ENCODE measurements at regions not wholly inside any gene's neighbourhood (a gene's known extent, or its start where the extent isn't known, plus 50 kb on each side); places are given as distances from the start of the nearest gene placed in this dataset.

DNA sequence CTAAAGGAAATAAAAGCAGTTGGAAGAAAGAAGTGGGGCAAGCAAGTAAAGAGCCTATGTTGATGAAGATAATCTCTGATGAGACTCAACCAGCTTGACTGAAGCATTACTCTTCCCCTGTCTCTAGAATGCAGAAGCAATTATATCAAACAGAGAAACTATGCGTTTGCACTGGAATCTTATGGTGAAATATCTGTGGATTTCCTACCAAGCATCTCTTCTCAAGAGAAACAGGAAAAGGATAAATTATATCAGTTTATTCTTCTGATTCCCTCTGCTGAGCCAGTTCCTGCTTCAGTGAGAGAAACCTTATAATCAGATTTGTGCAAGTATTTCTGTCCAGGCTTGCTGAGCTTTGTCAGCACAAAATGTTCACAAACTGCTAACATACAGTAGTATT lies 316.7 kb upstream of the SLC7A11 start:
- intact Hi-C loops (cut with DNase I): no loop called here
- TF ChIP-seq EP300 (IDR thresholded peaks at IDR 0.05) (no peak), POLR2A (IDR thresholded peaks at IDR 0.05) (no peak)
- TF ChIP-seq, protein P1, sequence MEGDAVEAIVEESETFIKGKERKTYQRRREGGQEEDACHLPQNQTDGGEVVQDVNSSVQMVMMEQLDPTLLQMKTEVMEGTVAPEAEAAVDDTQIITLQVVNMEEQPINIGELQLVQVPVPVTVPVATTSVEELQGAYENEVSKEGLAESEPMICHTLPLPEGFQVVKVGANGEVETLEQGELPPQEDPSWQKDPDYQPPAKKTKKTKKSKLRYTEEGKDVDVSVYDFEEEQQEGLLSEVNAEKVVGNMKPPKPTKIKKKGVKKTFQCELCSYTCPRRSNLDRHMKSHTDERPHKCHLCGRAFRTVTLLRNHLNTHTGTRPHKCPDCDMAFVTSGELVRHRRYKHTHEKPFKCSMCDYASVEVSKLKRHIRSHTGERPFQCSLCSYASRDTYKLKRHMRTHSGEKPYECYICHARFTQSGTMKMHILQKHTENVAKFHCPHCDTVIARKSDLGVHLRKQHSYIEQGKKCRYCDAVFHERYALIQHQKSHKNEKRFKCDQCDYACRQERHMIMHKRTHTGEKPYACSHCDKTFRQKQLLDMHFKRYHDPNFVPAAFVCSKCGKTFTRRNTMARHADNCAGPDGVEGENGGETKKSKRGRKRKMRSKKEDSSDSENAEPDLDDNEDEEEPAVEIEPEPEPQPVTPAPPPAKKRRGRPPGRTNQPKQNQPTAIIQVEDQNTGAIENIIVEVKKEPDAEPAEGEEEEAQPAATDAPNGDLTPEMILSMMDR (IDR thresholded peaks at IDR 0.05): no peak
- 56 to 81% (median 63%) methylated on average over 1 of the region's 1 CpG for WGBS, 3 donors
- Histone ChIP-seq H3K9me3 (no peaks in the 10 kb centered on the region), H3K36me3 (no peaks in the 10 kb centered on the region), H3K27ac (no peak overlapping the region), H3K27me3 (no peaks in the 10 kb centered on the region), H3K4me1 (ENCODE audit: insufficient read depth) (no peaks in the 10 kb centered on the region), H3K4me3 (no peak overlapping the region)
- no peak for DNase-seq

DNA sequence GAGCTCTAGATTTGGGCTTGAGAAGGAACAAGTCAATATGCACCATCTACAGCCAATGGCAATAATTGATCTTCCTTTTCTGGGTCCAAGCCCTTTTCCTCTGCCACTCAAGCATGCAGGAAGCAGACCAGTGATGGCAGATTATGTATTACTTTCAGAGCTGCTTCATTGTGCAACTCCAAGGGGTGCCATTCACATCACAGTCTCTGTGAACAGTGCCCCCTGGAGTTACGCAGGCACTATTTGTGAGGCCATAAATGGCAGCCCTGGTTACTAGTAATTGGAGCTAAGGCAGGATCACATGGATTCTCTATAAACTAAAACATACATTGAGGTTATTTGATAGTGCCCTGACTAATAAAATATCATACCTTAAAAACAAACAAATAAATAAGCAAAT lies 313.4 kb upstream of the SLC7A11 start:
- DNase-seq: no peak
- H3K36me3 ChIP-seq: no peaks in the 10 kb centered on the region
- no peak overlapping the region for H3K4me3 ChIP-seq
- intact Hi-C loops (cut with DNase I): no loop called here
- no peaks in the 10 kb centered on the region for H3K4me1 ChIP-seq (ENCODE audit: insufficient read depth)
- no peak for TF ChIP-seq EP300 (IDR thresholded peaks at IDR 0.05)
- TF ChIP-seq POLR2A (IDR thresholded peaks at IDR 0.05): no peak
- TF ChIP-seq, protein P1 (IDR thresholded peaks at IDR 0.05): no peak
- H3K9me3 ChIP-seq: no peaks in the 10 kb centered on the region
- no peak overlapping the region for H3K27ac ChIP-seq
- no peaks in the 10 kb centered on the region for H3K27me3 ChIP-seq
- WGBS, 3 donors: 92 to 100% (median 99%) methylated on average over 1 of the region's 1 CpG

DNA sequence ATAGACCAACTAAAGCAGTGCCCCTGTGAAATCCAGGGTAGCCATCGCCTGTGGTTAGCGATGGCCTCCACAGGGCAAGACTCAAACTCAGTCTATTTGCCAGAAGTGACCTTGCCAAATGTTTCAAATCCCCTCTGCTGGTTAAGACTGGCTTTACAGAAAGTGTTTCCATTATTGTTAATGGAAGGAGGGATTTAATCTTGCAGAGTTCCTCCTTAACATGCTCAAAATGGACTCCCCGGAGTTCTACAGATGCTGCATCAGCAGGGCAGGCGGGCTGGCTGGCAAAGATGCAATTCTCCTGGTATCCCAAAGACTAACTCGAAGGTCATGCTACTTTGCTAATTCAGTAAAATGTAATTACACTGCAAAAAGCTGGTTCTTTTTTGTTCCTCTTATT lies 313.0 kb upstream of the SLC7A11 start:
- H3K36me3 ChIP-seq: no peaks in the 10 kb centered on the region
- H3K4me3 ChIP-seq: no peak overlapping the region
- no peaks in the 10 kb centered on the region for H3K4me1 ChIP-seq (ENCODE audit: insufficient read depth)
- H3K27me3 ChIP-seq: no peaks in the 10 kb centered on the region
- H3K9me3 ChIP-seq: no peaks in the 10 kb centered on the region
- TF ChIP-seq EP300 (IDR thresholded peaks at IDR 0.05) (no peak), POLR2A (IDR thresholded peaks at IDR 0.05) (no peak)
- TF ChIP-seq, protein P1 (IDR thresholded peaks at IDR 0.05): no peak
- no peak overlapping the region for H3K27ac ChIP-seq
- 87 to 90% (median 90%) methylated on average over 5 of the region's 5 CpGs for WGBS, 3 donors
- no peak for DNase-seq
- intact Hi-C loops (cut with DNase I): no loop called here

DNA sequence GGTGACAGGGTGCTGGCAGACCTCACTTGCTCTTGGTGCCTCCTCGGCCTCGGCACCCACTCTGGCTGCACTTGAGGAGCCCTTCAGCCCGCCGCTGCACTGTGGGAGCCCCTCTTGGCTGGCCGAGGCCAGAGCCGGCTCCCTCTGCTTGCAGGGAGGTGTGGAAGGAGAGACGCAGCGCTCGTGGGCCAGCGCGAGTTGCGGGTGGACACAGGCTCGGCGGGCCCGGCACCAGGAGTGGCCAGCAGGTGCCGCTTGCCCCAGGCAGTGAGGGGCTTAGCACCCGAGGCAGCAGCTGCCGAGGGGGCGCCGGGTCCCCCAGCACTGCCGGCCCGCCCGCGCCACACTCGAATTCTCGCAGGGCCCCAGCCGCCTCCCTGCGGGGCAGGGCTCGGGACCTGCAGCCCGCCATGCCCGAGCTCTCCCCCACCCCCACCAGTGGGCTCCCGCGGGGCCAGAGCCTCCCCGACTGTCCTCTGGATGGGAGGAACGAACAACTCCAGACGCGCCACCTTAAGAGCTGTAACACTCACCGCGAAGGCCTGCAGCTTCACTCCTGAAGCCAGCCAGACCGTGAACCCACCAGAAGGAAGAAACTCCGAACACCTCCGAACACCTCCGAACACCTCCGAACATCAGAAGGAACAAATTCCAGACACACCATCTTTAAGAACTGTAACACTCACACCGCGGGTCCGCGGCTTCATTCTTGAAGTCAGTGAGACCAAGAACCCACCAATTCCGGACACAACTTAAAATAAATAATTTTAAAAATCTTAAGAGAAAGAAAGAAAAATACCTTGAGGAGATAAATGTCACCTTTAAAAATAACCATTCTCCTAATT lies 311.1 kb upstream of the SLC7A11 start:
- DNase-seq: no peak
- Histone ChIP-seq H3K27me3 (no peaks in the 10 kb centered on the region), H3K4me3 (no peak overlapping the region), H3K27ac (no peak overlapping the region), H3K9me3 (no peaks in the 10 kb centered on the region), H3K4me1 (ENCODE audit: insufficient read depth) (no peaks in the 10 kb centered on the region), H3K36me3 (no peaks in the 10 kb centered on the region)
- 93 to 95% (median 94%) methylated on average over 43 to 49 of the region's 49 CpGs for WGBS, 3 donors
- intact Hi-C loops (cut with DNase I): no loop called here
- no peak for TF ChIP-seq EP300 (IDR thresholded peaks at IDR 0.05)
- TF ChIP-seq, protein P1 (IDR thresholded peaks at IDR 0.05): no peak
- TF ChIP-seq POLR2A (IDR thresholded peaks at IDR 0.05): no peak
